GM18499 (cell line): ENCODE measurements at regions not wholly inside any gene's neighbourhood (a gene's known extent, or its start where the extent isn't known, plus 50 kb on each side); places are given as distances from the start of the nearest gene placed in this dataset.

Source experiments
- ATAC-seq: cut with Tn5 transposase; IDR thresholded peaks from one replicate; pipeline ENCODE4 v1.9.1; 2021; ENCODE audit warnings: moderate number of reproducible peaks; ENCODE audit not compliant: insufficient read depth, unreplicated experiment

DNA sequence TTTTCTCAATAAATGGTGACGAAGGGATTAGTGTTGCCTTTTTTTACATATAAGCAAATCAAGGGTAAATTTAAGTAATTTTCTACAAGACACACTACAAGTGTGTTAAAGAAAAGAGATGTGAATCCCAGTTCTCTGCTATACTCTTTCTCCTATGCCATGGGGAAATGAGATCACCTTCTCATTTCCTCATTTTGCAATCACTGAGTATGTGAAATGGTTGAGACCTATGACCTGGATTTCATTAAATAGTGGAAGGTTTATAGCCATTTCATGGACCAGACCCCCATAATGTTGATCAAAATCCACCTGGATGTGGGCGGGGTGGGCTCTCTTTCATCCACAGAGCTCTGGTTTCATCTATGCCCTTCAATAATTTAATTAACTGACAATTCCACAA lies 66.9 kb upstream of the SLIT3 start:
- ATAC-seq = no peak

DNA sequence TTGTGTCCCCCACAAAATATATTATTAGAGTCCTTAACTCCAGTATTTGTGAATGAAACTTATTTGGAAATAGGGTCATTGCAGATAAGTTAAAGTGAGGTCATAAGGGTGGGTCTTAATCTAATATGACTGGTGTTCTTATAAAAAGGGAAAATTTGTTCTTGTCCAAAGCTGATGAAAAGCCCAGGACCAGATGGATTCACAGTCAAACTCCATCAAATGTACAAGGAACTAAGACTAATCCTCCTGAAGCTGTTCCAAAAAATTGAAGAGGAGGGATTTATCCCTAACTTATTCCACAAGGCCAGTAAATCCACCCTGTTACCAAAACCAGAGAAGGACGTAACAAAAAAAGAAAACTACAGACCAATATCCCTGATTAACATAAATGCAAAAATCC lies 56.4 kb upstream of the SLIT3 start:
- ATAC-seq = no peak

DNA sequence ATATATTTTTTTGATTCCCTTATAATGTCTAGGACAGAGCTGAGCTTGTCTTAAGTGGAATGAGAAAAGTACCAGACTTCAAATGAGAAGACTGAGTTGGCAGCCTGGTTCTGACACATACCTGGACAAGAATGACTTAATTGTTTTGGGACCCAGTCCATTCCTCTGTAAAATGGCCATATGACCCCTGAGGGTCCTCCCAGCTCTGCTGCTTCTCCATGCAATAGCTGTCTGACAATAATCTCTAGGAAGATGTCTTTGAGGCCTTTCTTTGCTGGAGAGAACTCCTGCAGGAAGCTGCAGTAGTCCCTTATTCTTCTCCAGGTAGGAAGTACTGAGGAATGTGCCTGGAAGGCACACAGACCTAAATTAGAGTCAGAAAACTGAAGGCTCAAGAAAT lies 55.9 kb upstream of the SLIT3 start:
- no peak for ATAC-seq

DNA sequence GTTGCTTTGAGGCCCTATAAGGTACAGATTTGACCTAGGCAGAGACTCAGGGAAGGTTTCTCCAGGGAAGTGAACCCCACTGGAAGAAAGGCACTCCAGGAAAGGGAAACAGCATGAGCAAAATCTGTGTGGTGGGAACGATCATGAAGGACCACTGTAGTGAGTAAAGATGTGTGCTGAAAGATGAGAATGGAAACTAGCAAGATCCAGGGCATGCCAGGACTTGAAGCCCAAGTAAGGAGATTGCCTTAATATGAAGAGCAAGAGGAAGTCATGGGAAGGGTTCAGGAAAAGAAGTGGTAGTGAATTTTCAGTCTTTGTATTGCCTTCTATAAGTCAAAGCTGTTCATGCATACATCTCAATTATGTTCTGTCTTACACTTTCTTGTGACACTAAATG lies 55.2 kb upstream of the SLIT3 start:
- no peak for ATAC-seq

DNA sequence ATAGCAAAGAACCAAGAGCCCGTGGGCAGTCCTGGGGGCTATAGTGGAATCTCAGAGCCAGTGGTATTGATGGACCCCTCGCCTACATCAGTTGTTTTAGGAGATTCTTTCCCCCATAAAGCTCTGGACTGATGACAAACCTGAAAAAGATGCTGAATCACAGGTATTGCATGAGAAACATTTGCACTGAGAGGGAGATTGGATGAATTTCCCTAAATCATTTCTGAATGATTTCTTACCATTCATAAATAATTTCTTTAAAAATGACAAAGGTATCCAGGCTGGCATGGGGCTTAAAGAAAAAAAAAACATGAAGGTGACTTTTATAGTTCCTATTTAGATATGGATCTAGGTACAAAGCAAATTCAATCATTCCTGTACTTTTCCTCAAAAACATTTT lies 54.0 kb upstream of the SLIT3 start:
- ATAC-seq = no peak

DNA sequence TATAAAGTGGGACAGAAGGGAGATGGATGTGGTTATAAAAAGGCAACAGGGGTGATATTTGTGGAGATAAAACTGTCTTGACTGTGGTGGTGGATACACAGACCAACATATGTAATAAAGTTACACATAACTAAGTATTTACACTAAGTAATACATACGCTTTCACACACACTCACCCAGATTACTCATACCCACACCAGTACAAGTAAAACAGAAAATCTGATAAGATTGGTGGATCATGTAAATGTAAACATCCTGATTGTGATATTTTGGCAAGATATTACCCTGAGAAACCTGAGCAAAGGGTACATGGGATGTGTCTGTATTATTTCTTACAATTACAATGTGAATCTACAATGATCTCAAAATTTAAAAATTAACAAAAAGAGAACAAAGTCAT lies 53.3 kb upstream of the SLIT3 start:
- no peak for ATAC-seq

DNA sequence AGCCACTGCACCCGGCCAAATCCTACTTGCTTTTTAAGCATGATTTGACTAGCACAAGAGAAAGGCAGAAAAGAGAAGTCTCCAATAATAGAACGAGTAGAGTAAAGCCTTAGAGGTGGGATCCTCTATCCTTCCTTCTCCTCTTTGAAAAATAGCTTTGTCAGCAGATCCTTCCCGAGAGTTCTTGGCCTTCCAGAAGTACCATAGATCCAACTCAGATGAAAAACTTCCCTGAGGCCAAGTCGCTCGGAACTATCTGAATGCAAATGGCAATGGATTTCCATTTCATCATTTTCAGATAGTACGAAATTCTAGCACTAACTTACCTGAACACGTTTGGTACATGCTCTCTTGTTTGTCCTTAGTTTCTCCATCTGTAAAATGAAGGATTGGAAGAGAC lies 52.0 kb upstream of the SLIT3 start:
- no peak for ATAC-seq

DNA sequence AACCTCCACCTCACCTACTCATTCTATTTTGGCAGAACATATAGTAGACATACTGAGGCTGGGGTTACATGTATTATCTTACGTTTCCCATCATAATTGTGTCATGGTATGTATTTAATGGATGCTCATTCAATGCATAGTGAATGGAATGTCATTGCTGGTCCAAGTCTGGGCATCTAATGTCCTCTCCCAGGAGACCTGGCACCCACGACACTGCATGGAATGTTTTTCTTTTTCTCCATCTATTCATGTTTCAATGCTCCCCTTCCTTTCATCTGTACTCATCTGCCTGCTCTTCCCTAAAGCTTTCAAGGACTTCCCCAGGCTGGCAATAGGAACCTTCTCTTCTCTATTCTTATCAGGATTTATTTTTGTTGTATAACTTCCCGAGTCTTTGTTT lies 50.8 kb upstream of the SLIT3 start:
- no peak for ATAC-seq

DNA sequence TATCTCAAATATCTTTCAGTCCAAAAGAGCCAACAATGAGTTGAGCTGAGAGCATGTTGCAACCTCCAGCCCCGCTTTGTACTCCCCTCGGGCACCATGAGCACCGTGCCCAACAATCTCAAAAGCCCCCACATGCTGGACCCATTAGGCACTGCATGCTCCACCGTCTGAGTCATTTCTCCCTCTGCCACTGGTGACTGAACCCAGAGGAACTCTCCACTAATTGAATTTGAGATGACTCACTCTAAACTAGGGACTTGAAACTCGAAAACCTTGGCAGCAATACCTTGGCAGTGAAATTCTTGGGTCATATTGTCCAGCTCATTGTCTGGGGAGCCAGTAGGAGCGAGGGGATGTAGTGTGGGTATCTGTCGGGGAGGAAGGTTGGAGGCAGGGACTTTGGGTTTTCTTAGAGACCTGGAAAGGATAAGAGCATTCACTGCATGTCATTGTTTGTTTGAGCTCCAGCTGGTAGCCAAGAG lies 49.9 kb upstream of the SLIT3 start:
- no peak for ATAC-seq
